Prostate gland (tissue), 2 donors: ENCODE measurements at regions not wholly inside any gene's neighbourhood (a gene's known extent, or its start where the extent isn't known, plus 50 kb on each side); places are given as distances from the start of the nearest gene placed in this dataset.

Experiments used
- DNase-seq: peaks from one replicate; pipeline ENCODE4 v3.0.0-alpha.2; 2019; ENCODE audit warnings: low spot score
- H3K27ac ChIP-seq, 2 donors: fragments of 200-600 bp; sonication (generic); 2 replicates each; pipeline ENCODE4 v1.5.1; 2017 to 2019
- H3K27me3 ChIP-seq: fragments of 200-600 bp; sonication (generic); replicated peaks from 2 replicates; pipeline ENCODE4 v1.5.1; 2019; ENCODE audit not compliant: insufficient read depth
- H3K36me3 ChIP-seq, 2 donors: fragments of 200-600 bp; sonication (generic); 1 replicate in 1 of 2; 2 replicates in 1 of 2; pipeline versions ENCODE4 v1.5.1 to v1.8.1; 2017 to 2019
- H3K4me1 ChIP-seq: fragments of 200-600 bp; sonication (generic); replicated peaks from 2 replicates; pipeline ENCODE4 v1.5.1; 2019
- H3K4me3 ChIP-seq, 2 donors: fragments of 200-600 bp; sonication (generic); 2 replicates each; pipeline ENCODE4 v1.5.1; 2017 to 2019
- H3K9me3 ChIP-seq: fragments of 200-600 bp; sonication (generic); 2 replicates; pipeline ENCODE4 v1.5.1; 2017
- POLR2A ChIP-seq: fragments of 450-650 bp; IDR thresholded peaks from one replicate; pipeline ENCODE4 v1.6.1; 2016; ENCODE audit warnings: antibody characterized with exemption, mild to moderate bottlenecking
- POLR2AphosphoS5 ChIP-seq: sonication (generic); formaldehyde crosslinking; IDR thresholded peaks from one replicate; pipeline ENCODE4 v1.6.1; 2017; ENCODE audit warnings: antibody characterized with exemption
- WGBS: methylation state at CpG from one replicate; pipeline ENCODE4 v1.1.5; 2018; 5-methylcytosine and 5-hydroxymethylcytosine counted together
- intact Hi-C: fragments of 100-400 bp; cut with DNase I; formaldehyde crosslinking; loops from one replicate; pipeline ENCODE4 v1.14.2; 2022
- TF ChIP-seq, protein P1 (sequence below), 4 experiments: fragments of 200-600 bp in 2 of 4; fragments of 450-650 bp in 2 of 4; sonication (generic) in 2 of 4; IDR thresholded peaks; 1 replicate in 3 of 4; 2 replicates in 1 of 4; pipeline ENCODE4 v1.5.1; 2016 to 2019; ENCODE audit warnings: antibody characterized with exemption in 4 of 4, mild to moderate bottlenecking in 2 of 4, moderate library complexity in 2 of 4

DNA sequence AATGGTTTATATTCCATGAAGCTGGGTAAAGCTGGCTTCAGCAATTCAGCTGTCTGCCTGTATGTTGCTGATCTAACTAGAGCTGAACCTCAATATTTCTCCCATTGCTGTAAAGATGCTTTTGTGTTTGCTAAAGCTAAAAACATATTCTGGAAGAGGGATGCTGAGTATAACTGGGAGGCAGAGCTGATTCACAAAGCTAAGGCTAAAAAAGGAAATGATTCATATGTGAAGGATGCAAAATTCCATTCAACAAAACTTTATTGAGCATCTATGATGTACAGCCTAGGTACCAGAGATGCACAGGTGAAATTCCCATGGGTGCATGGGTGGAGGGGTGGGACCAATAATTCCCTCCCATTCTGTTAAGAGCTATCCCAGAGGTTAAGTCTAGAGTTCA is 193.9 kb downstream of the KIF18A start:
- DNase-seq = no peak
- no peak overlapping the region for H3K4me3 ChIP-seq
- no peaks in the 10 kb centered on the region for H3K4me1 ChIP-seq
- TF ChIP-seq POLR2AphosphoS5 (no peak), POLR2A (no peak)
- TF ChIP-seq, protein P1, sequence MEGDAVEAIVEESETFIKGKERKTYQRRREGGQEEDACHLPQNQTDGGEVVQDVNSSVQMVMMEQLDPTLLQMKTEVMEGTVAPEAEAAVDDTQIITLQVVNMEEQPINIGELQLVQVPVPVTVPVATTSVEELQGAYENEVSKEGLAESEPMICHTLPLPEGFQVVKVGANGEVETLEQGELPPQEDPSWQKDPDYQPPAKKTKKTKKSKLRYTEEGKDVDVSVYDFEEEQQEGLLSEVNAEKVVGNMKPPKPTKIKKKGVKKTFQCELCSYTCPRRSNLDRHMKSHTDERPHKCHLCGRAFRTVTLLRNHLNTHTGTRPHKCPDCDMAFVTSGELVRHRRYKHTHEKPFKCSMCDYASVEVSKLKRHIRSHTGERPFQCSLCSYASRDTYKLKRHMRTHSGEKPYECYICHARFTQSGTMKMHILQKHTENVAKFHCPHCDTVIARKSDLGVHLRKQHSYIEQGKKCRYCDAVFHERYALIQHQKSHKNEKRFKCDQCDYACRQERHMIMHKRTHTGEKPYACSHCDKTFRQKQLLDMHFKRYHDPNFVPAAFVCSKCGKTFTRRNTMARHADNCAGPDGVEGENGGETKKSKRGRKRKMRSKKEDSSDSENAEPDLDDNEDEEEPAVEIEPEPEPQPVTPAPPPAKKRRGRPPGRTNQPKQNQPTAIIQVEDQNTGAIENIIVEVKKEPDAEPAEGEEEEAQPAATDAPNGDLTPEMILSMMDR (IDR thresholded peaks at IDR 0.05) = no peak
- H3K27me3 ChIP-seq = no peaks in the 10 kb centered on the region
- H3K27ac ChIP-seq = no peak overlapping the region
- no peaks in the 10 kb centered on the region for H3K36me3 ChIP-seq
- H3K9me3 ChIP-seq = no peaks in the 10 kb centered on the region
- intact Hi-C loops = no loop called here

GRCh38 chr11:27913650-27914049 is 194.3 kb downstream of the KIF18A start:
- no peaks in the 10 kb centered on the region for H3K9me3 ChIP-seq
- H3K4me1 ChIP-seq = no peaks in the 10 kb centered on the region
- H3K36me3 ChIP-seq = no peaks in the 10 kb centered on the region
- no peak for DNase-seq
- no peak overlapping the region for H3K4me3 ChIP-seq
- H3K27me3 ChIP-seq = no peaks in the 10 kb centered on the region
- no peak for TF ChIP-seq POLR2A
- 77% methylated on average over 3 of the region's 3 CpGs for WGBS
- H3K27ac ChIP-seq = no peak overlapping the region
- intact Hi-C loops = no loop called here

GRCh38 chr11:27912916-27913315 is 195.0 kb downstream of the KIF18A start:
- WGBS = 76% methylated on average over 2 of the region's 2 CpGs
- Histone ChIP-seq H3K4me1 (no peaks in the 10 kb centered on the region), H3K4me3 (no peak overlapping the region), H3K27me3 (no peaks in the 10 kb centered on the region), H3K27ac (no peak overlapping the region), H3K36me3 (no peaks in the 10 kb centered on the region), H3K9me3 (no peaks in the 10 kb centered on the region)
- TF ChIP-seq, protein P1 (IDR thresholded peaks at IDR 0.05) = no peak
- no peak for TF ChIP-seq POLR2AphosphoS5
- no peak for TF ChIP-seq POLR2A
- intact Hi-C loops = no loop called here
- no peak for DNase-seq

- Histone ChIP-seq H3K9me3 (no peaks in the 10 kb centered on the region), H3K4me1 (no peaks in the 10 kb centered on the region), H3K27me3 (no peaks in the 10 kb centered on the region), H3K27ac (no peak overlapping the region), H3K4me3 (no peak overlapping the region), H3K36me3 (no peaks in the 10 kb centered on the region)
- TF ChIP-seq POLR2AphosphoS5 = no peak
- TF ChIP-seq POLR2A = no peak
- TF ChIP-seq, protein P1 (IDR thresholded peaks at IDR 0.05) = no peak
- 81% methylated on average over 5 of the region's 5 CpGs for WGBS
- no peak for DNase-seq
- intact Hi-C loops = no loop called here
These were observed 197.6 kb downstream of the KIF18A start for GRCh38 chr11:27910186-27910931.

DNA sequence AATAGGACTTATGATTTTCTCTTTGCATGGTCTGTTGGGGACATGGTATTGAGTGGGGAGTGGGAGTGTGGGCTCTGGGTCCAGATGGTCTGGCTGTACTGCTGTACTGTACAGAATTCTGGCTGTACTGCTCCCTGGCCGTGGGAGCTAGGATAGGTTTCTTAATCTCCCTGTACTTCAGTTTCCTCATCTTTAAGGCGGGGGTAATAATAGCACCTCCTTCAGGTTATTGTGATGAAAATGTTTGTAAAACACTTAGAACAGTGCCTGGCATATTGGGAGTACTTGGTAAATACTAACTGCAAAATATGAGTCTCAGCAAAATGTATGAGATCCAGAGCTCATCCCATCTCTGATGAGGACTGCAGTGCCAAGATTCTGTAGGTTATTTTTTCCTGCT is 198.6 kb downstream of the KIF18A start:
- no peak for DNase-seq
- 82% methylated on average over 2 of the region's 2 CpGs for WGBS
- TF ChIP-seq POLR2A (no peak), POLR2AphosphoS5 (no peak)
- TF ChIP-seq, protein P1 (IDR thresholded peaks at IDR 0.05) = no peak
- Histone ChIP-seq H3K4me1 (no peaks in the 10 kb centered on the region), H3K4me3 (no peak overlapping the region), H3K27me3 (no peaks in the 10 kb centered on the region), H3K36me3 (no peaks in the 10 kb centered on the region), H3K9me3 (no peaks in the 10 kb centered on the region), H3K27ac (no peak overlapping the region)
- intact Hi-C loops = no loop called here
